ACC112 (cell line): ENCODE measurements at regions not wholly inside any gene's neighbourhood (a gene's known extent, or its start where the extent isn't known, plus 50 kb on each side); places are given as distances from the start of the nearest gene placed in this dataset.

Experiments used
- H2AFZ ChIP-seq: fragments of 200-600 bp; sonication (generic); one replicate; pipeline ENCODE4 v1.6.0; 2017; ENCODE audit warnings: antibody characterized with exemption, low read length; ENCODE audit not compliant: unreplicated experiment
- H3K27ac ChIP-seq: fragments of 200-600 bp; sonication (generic); 2 replicates; pipeline ENCODE4 v1.5.1; 2014; ENCODE audit warnings: low read depth, mild to moderate bottlenecking, antibody characterized with exemption, low read length, moderate library complexity
- H3K27me3 ChIP-seq: fragments of 200-600 bp; sonication (generic); 2 replicates; pipeline ENCODE4 v1.6.1; 2014; ENCODE audit warnings: mild to moderate bottlenecking, antibody characterized with exemption, low read length, moderate library complexity, mixed read lengths; ENCODE audit not compliant: insufficient read depth
- H3K36me3 ChIP-seq: fragments of 200-600 bp; sonication (generic); 2 replicates; pipeline ENCODE4 v1.6.1; 2016; ENCODE audit warnings: mild to moderate bottlenecking, antibody characterized with exemption, low read length, moderate library complexity, mixed read lengths; ENCODE audit not compliant: insufficient read depth
- H3K4me1 ChIP-seq: fragments of 200-600 bp; sonication (generic); one replicate; pipeline ENCODE4 v1.6.1; 2016; ENCODE audit warnings: low read length, mixed read lengths; ENCODE audit not compliant: insufficient read depth, unreplicated experiment, control insufficient read depth
- H3K4me3 ChIP-seq: fragments of 200-600 bp; sonication (generic); 2 replicates; pipeline ENCODE4 v1.5.1; 2014; ENCODE audit warnings: mild to moderate bottlenecking, low read depth, low read length
- H3K79me2 ChIP-seq: fragments of 200-600 bp; sonication (generic); one replicate; pipeline ENCODE4 v1.6.0; 2016; ENCODE audit warnings: low read length; ENCODE audit not compliant: control insufficient read depth, unreplicated experiment, insufficient read depth

DNA sequence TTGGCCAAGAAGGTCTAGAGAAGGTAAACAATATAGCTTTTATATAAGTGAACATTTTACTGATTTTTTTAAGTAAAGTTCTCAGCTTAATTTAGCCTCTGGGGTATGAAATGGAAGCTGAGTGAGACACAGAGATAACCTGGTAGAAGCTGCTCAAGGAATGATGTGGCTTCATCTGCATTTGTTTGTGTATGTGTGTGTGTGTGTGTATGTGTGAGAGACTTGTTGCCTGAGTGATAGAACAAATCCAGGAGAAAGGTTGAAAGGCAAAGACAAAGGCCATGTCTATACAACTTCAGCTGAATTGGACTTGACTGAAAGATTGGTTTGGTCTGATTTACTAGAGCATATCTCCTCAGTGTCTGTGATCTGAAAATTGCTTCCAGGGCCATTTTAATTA, 63.6 kb downstream of the PCDH7 start:
- no peaks in the 10 kb centered on the region for H3K4me1 ChIP-seq
- H2AFZ ChIP-seq: no peak overlapping the region
- no peak overlapping the region for H3K27ac ChIP-seq

DNA sequence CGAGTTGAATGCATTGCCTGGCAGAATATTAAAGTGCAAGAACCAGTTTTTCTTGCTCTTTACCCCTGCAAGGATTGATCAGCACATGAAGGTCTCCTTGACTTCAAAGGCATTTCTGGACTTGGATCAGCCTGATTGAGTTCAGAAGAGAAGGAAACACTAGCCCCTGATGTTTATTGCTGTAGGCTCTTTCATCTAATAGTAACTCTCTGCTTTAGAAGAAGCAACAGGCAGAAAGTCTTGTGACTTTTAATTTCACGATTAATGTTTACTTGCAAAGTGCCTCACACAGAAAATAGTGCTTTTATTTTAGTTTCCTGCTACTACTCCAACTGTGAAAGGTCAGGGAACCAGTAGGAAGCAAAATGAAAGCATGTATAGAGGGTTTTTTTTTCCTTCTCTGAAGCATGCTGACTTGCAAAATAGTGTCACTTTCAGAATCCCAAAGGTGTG, 69.1 kb downstream of the PCDH7 start:
- Histone ChIP-seq H3K27me3 (no peaks in the 10 kb centered on the region), H3K4me3 (no peak overlapping the region), H2AFZ (peak overlapping the region; percentile 62), H3K27ac (no peak overlapping the region), H3K4me1 (no peaks in the 10 kb centered on the region), H3K36me3 (no peaks in the 10 kb centered on the region), H3K79me2 (no peaks in the 10 kb centered on the region)

More for the DNA sequence above, 63.6 kb downstream of the PCDH7 start:
- no peaks in the 10 kb centered on the region for H3K27me3 ChIP-seq
- no peaks in the 10 kb centered on the region for H3K79me2 ChIP-seq
- no peaks in the 10 kb centered on the region for H3K36me3 ChIP-seq
- H3K4me3 ChIP-seq: no peak overlapping the region

DNA sequence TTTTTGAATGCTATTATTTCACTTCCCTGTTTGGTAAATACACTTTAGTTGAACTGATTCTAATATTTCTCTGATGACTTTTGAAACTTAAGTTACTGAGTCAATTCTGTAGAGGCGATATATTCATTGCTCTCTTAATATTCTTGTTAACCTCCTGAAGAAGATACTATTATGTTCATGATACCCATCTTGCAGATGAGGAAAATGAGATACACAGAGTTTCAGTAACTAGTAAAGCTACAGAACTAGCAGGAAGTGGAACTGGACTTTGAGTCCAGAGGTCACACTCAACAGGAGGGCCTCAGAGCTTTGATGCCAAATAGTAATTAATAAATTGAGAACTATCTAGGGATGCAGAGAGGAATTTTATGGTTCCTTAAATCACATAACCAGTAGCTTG, 70.0 kb downstream of the PCDH7 start:
- H3K27ac ChIP-seq: no peak overlapping the region
- no peak overlapping the region for H2AFZ ChIP-seq
- H3K79me2 ChIP-seq: no peaks in the 10 kb centered on the region
- no peaks in the 10 kb centered on the region for H3K36me3 ChIP-seq
- H3K4me1 ChIP-seq: no peaks in the 10 kb centered on the region
- no peak overlapping the region for H3K4me3 ChIP-seq
- no peaks in the 10 kb centered on the region for H3K27me3 ChIP-seq

DNA sequence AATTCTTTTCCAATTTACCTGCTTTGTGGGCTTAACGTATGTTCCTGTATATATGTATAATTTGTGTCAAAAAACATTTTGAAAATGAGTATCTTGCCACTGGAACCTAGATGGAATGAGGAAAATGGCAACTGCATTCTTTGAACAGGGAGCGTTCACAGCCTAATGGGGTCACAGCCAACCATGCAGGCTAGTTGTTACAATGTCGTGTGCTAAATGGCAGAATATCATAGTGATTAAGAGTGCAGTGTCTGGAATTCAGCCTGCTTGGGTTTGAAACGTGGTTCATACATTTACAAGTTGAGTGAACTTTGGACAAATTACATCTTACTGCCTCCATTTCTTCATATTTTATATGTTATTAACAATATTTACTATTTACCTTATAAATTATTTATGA, 70.8 kb downstream of the PCDH7 start:
- H3K27me3 ChIP-seq: no peaks in the 10 kb centered on the region
- H3K4me3 ChIP-seq: no peak overlapping the region
- no peak overlapping the region for H3K27ac ChIP-seq
- H3K4me1 ChIP-seq: no peaks in the 10 kb centered on the region
- no peak overlapping the region for H2AFZ ChIP-seq
- H3K36me3 ChIP-seq: no peaks in the 10 kb centered on the region
- H3K79me2 ChIP-seq: no peaks in the 10 kb centered on the region

DNA sequence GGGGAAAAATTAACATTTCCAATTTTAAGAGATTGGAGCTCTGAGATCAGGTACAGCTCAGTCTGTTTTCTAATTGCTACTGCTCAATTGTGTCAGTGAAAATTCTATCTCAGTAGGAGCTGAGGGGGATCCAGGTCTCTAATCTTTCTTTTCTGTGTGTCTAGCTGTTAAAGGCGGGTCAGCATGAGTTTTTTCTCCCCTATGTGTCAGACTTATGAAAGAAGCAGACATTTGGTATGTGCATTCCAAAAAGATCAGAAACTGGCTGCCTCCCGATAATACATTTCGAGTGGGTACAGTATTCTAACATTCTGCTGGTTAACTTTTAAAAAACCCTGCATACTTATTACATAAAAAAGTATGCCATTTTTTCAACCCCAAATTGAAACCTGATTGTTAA, 72.4 kb downstream of the PCDH7 start:
- H2AFZ ChIP-seq: no peak overlapping the region
- H3K27ac ChIP-seq: no peak overlapping the region
- H3K79me2 ChIP-seq: no peaks in the 10 kb centered on the region
- H3K27me3 ChIP-seq: no peaks in the 10 kb centered on the region
- no peaks in the 10 kb centered on the region for H3K36me3 ChIP-seq
- no peak overlapping the region for H3K4me3 ChIP-seq
- H3K4me1 ChIP-seq: no peaks in the 10 kb centered on the region

DNA sequence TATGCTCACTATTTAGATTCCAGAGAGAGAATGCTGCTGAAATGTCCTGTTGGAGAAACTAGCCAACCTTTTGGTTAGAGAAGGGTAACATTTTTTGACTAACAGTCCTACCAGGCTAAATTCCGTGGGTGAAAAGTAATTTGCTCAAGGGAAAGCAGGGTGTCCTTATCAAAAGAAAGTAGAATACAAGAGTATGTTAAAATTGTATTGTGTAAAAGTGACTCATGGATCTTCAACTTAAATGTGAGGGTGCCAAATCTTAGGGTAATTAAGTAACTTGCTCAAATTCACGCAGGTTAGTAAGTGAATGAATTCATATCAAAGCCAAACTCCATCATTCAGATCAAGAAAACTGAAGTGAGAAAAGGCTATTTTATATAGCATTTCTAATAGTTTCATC, 81.7 kb downstream of the PCDH7 start:
- peaks cover 18% of the 10 kb centered on the region for H3K4me1 ChIP-seq
- no peaks in the 10 kb centered on the region for H3K79me2 ChIP-seq
- no peak overlapping the region for H3K4me3 ChIP-seq
- H3K27me3 ChIP-seq: no peaks in the 10 kb centered on the region
- H3K27ac ChIP-seq: peak overlapping the region; percentile 57
- no peak overlapping the region for H2AFZ ChIP-seq
- H3K36me3 ChIP-seq: no peaks in the 10 kb centered on the region

DNA sequence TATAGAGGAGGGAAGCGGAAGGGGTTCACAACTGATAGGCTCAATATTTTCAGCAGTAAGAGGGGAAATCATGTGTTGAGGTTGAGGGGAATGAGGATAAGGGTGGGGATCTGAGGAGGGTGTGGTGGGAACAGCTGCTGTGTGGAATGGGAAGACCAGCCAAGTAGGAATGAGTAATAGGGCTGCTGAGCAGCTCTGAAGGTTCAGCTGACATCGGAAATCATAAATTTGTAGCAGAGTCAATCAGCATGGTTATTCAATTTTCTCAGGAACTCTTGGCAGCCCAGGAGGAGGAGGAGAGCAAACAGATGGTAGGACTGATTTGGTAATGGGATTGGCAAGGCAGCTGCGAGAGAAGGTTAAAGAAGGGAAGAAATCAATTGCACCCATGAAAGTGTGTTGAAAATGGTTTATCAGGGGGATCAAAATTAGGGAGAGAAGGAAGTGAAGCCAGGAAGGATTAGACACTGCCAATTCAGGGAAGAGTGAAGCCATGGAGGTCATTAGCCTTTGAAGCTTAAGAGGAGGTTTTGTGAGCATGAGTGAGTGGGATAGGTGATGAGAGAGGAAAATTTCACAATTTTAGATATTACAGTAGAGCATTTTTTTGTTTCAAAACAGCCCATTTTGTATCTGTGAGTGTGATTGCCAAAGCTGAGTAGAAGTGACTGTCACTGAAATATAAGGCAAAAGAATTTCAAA, 82.6 kb downstream of the PCDH7 start:
- Histone ChIP-seq H3K4me1 (peaks cover 18% of the 10 kb centered on the region), H3K4me3 (peak overlapping the region; percentile 24; the same call in 1 of the 2 replicates), H3K79me2 (no peaks in the 10 kb centered on the region), H3K27me3 (no peaks in the 10 kb centered on the region), H3K36me3 (no peaks in the 10 kb centered on the region), H2AFZ (peak overlapping the region; percentile 75), H3K27ac (peak overlapping the region; percentile 57)

DNA sequence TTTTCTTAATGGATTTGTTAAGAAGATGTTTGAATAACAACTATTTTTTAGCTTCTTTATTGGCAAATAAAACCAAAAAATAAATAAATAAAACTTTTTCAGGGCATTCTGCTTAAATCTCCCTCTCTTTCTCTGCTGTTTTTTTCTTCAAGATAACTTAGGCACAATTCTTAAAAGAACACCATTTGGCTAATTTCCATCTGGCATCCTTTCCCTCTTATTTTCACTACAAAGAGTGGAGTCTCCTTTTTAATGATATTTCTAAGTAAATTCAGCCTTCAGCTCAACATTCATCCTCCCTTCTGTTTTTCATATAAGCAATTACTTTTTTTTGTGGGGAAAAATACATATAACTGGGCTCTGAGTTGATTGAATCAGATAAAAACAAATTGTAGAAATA, 88.1 kb downstream of the PCDH7 start:
- H3K79me2 ChIP-seq: no peaks in the 10 kb centered on the region
- H3K4me3 ChIP-seq: no peak overlapping the region
- no peaks in the 10 kb centered on the region for H3K36me3 ChIP-seq
- no peak overlapping the region for H3K27ac ChIP-seq
- H3K27me3 ChIP-seq: no peaks in the 10 kb centered on the region
- H2AFZ ChIP-seq: no peak overlapping the region
- peaks cover 4% of the 10 kb centered on the region for H3K4me1 ChIP-seq

DNA sequence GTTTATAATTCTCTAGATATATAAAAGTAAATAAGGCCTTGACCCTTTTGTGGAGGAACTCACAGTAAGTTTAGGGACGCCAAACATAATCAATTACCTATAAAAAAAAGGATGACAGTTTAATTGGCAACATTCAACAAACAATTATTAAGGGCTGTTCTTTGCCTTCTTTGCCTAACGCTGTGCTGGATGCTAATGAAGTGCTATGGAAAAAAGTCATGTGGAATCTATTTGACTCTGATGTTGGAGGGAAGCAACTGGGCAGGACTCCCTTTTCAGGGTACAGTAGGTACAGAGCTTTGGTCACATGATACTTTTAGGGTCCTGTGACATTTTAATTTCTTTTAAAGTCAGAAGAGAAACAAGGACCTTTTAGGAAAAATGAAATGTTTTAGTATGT, 91.1 kb downstream of the PCDH7 start:
- Histone ChIP-seq H3K4me3 (no peak overlapping the region), H3K36me3 (no peaks in the 10 kb centered on the region), H2AFZ (no peak overlapping the region), H3K27me3 (no peaks in the 10 kb centered on the region), H3K4me1 (peaks cover 4% of the 10 kb centered on the region), H3K27ac (no peak overlapping the region), H3K79me2 (no peaks in the 10 kb centered on the region)

DNA sequence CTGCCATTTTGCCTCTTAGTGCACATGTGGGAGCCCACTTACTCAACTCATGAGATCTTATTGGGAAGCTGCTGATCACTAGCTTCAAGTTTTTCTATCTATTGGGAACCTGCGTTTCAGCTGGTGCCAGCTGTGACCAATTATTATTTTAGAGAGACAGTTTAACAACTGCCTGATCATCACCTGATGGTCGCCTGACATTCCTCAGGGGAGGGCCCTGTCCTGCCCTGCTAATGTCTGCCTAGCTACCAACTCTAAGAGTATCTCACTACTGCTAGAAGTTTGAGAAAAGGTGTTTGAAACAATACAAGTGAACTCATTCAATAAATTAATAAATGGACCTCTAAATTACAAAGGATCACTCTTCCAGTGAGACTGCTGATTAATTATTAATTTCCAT, 95.5 kb downstream of the PCDH7 start:
- no peaks in the 10 kb centered on the region for H3K36me3 ChIP-seq
- H3K27ac ChIP-seq: no peak overlapping the region
- H3K4me3 ChIP-seq: no peak overlapping the region
- H3K79me2 ChIP-seq: no peaks in the 10 kb centered on the region
- H3K27me3 ChIP-seq: no peaks in the 10 kb centered on the region
- peaks cover 4% of the 10 kb centered on the region for H3K4me1 ChIP-seq
- H2AFZ ChIP-seq: no peak overlapping the region

DNA sequence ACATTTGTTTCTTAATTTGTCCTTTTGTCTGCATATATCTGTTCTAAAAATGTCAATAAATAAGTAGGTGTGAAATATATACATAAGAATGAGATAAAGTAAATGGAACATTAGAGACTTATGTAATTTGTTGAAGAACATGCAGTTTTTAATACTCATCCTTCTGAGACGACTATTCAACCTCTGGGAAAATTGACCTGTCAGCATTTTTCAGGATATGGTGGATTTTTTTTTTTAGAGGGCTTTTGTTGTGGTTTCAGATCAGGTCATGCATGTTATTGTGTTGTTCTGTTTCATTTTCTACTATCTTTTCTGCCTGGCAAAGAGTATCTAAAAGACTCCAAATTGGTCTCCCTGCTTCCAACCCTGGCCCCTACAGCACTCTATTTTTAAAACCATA, 97.3 kb downstream of the PCDH7 start:
- peaks cover 4% of the 10 kb centered on the region for H3K4me1 ChIP-seq
- no peak overlapping the region for H3K4me3 ChIP-seq
- no peak overlapping the region for H2AFZ ChIP-seq
- H3K36me3 ChIP-seq: no peaks in the 10 kb centered on the region
- no peaks in the 10 kb centered on the region for H3K79me2 ChIP-seq
- no peaks in the 10 kb centered on the region for H3K27me3 ChIP-seq
- H3K27ac ChIP-seq: no peak overlapping the region
